Nephron (organoid): ENCODE measurements at regions not wholly inside any gene's neighbourhood (a gene's known extent, or its start where the extent isn't known, plus 50 kb on each side); places are given as distances from the start of the nearest gene placed in this dataset.
"Not testable (repeated sequence)": the region's sequence is repeated elsewhere in the genome, so short reads cannot be mapped to it uniquely, and the experiment has no call there.

ENCODE experiments used
- H3K27ac Mint-ChIP-seq, 3 experiments: 2 replicates each; pipeline ENCODE4 v1.8.0; 2020; ENCODE audit warnings: mixed read lengths in 3 of 3, mild to moderate bottlenecking in 2 of 3, moderate library complexity in 1 of 3
- H3K27me3 Mint-ChIP-seq: 2 replicates; pipeline ENCODE4 v1.8.0; 2021; ENCODE audit warnings: low read depth, mild to moderate bottlenecking, moderate library complexity, mixed read lengths
- H3K36me3 Mint-ChIP-seq: 2 replicates; pipeline ENCODE4 v1.8.0; 2020; ENCODE audit warnings: low read depth, mixed read lengths
- H3K4me1 Mint-ChIP-seq: 2 replicates; pipeline ENCODE4 v1.8.0; 2020; ENCODE audit warnings: mixed read lengths
- H3K4me3 Mint-ChIP-seq, 3 experiments: 2 replicates each; pipeline ENCODE4 v1.8.0; 2020; ENCODE audit warnings: mild to moderate bottlenecking in 3 of 3, mixed read lengths in 3 of 3, moderate library complexity in 2 of 3
- H3K9me3 Mint-ChIP-seq: 2 replicates; pipeline ENCODE4 v1.8.0; 2020; ENCODE audit warnings: mixed read lengths

DNA sequence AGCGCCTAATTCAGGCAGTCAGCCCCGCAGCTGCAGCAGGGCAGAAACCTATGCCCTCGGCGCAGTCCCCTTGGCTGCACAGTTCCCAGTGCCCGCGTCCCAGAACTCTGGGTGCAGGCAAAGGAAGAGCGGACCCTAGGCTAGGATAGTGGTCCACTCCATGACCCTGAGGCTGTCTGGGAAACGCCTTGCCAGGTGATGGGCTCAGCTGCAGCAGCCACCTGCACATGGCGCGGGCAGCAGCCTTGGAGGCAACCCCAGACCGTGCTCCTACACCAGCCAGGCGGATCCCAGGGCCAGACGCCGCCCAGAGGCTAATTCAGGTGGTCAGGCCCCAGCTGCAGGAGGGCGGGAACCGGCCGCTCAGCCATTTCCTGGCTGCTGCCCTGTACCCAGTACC lies 83.0 kb downstream of the POTEC start:
- not testable (repeated sequence) for H3K36me3 Mint-ChIP-seq, H3K27me3 Mint-ChIP-seq, H3K4me3 Mint-ChIP-seq, H3K27ac Mint-ChIP-seq, H3K4me1 Mint-ChIP-seq
- H3K9me3 Mint-ChIP-seq, result peaks cover 28% of the 10 kb centered on the region

DNA sequence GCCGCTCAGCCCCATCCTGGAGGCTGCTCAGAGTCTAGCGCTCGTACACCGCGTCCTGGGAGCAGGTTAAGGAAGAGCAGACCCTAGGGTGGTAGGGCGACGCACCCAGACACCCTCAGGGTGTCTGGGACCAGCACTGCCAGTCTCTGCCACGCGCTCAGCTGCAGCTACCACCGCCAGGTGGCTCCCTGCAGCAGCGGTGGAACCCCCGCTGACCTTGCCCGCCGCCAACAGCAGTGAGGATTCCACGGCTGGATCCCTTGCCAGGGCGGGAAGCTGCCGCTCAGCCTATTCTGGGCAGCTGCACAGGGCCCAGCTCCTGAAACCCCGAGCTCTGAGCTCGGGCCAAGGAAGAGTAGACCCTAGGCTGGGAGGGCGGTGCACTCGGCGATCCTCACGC lies 83.6 kb downstream of the POTEC start:
- H3K9me3 Mint-ChIP-seq, result peaks cover 28% of the 10 kb centered on the region
- H3K4me3 Mint-ChIP-seq, H3K27me3 Mint-ChIP-seq, H3K36me3 Mint-ChIP-seq, H3K27ac Mint-ChIP-seq, H3K4me1 Mint-ChIP-seq: not testable (repeated sequence)

DNA sequence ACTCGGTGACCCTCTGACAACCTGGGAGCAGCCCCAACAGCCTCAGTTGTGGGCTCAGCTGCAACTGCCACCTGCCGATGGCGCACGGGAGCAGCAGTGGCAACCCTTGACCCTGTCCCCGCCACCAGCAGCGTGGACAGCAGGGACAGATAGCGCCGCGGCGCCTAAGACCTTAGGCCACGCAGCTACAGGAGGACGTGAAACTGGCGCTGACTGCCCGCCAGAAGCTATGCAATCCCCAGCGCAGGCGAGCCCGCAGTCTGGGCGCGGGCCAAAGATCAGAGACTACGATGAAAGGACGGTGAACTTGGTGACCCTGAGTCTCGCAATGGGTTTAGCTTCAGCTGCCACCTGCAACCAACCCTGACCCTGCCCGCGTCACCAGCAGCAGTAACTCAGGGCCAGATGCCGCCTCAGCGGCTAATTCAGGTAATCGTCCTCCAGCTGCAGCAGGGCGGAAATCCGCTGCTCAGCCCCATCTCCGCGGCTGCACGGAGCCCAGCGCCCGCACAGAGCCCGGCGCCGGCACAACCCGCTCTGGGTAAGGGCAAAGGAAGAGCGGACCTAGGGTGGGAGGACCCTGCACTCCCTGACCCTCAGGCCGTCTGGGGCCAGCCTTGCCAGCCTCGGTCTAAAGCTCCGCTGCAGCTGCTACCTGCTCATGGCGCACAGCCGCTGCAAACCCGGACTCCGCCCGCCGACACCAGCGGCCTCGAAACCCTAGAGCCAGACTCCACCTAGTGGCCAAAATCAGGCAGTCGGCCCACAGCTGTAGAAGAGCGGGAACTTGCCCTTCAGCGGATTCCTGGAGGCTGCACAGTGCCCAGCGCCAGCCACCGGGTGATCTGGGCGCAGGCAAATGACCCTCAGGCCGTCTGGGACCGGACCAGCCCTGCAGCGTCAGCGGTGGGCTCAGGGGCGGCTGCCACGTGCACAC lies 85.1 kb downstream of the POTEC start:
- not testable (repeated sequence) for H3K27me3 Mint-ChIP-seq, H3K4me1 Mint-ChIP-seq, H3K27ac Mint-ChIP-seq, H3K4me3 Mint-ChIP-seq, H3K36me3 Mint-ChIP-seq
- peaks cover 16% of the 10 kb centered on the region for H3K9me3 Mint-ChIP-seq

DNA sequence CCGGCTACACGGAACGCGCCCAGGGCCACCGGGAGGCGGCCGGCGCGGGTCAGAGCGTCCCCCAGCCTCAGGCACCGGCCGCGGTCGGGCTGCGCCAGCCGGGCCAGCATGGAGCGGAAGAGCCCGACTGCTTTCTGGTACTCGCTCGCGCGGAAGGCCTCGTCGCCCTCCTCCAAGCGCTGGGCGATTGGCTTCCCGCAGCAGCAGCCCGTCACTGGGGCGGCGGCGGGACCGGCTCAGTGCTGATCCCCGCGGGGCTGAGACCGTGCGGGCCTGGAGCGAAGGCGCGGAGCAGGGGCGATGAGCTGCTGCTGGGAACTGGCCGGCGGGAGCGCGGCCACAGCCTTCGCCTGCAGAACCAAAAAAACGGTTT lies 92.8 kb downstream of the POTEC start:
- not testable (repeated sequence) for H3K4me1 Mint-ChIP-seq, H3K27ac Mint-ChIP-seq, H3K4me3 Mint-ChIP-seq, H3K36me3 Mint-ChIP-seq, H3K27me3 Mint-ChIP-seq
- H3K9me3 Mint-ChIP-seq, result peaks cover 15% of the 10 kb centered on the region

DNA sequence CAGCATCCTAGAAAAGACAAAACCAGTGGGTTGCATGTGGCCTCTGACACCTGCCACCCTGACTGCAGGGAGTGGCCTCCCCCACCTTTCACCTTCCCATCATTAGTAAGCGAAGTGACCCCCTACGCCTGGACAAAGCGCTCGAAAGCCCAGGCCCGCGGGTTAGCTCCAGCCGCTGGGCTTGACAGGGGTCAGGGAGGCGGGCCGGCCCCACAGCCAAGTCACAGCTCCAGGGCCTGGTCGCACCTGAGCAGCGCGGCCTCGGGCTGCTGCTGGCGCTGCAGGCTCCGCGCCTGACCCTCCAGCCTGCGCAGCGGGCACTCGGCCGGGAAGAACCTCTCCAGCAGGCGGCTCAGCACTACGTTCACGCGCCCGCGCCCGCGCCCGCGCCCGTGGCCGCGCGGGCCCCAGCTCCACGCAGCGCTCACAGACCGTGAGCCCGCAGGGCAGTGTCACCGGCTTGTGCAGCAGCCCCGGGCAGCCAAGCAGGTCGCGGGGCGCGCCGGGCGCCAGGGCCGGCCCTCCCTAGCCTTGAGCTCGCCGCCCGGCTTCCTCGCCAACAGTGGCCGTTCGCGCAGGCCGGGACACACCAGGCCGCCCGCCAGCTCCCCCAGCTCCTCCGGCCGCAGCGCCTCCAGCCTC lies 93.3 kb downstream of the POTEC start:
- H3K36me3 Mint-ChIP-seq, H3K4me3 Mint-ChIP-seq, H3K4me1 Mint-ChIP-seq, H3K27ac Mint-ChIP-seq, H3K27me3 Mint-ChIP-seq: not testable (repeated sequence)
- peaks cover 15% of the 10 kb centered on the region for H3K9me3 Mint-ChIP-seq

DNA sequence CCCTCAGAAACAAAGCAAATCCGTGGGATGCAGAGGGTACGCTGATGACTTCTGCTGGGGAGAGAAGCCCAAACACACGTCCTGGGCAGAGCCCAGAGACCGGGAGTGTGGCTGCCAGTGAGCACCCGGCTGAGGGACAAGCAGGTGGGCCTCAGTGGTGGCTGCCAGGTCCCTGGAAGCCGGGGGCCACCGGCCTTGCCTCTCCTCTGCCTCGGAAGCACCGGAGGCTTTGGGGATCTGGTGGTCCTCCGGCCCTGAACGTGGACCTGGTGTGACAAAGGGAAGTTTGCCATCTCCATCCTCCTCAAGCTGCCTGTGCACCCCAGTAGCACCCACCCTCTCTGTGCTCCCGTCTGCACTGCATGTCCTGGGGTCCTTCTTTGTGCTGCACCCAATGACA lies 94.3 kb downstream of the POTEC start:
- H3K27me3 Mint-ChIP-seq, H3K36me3 Mint-ChIP-seq, H3K4me1 Mint-ChIP-seq, H3K27ac Mint-ChIP-seq, H3K4me3 Mint-ChIP-seq: not testable (repeated sequence)
- H3K9me3 Mint-ChIP-seq, result peaks cover 15% of the 10 kb centered on the region

DNA sequence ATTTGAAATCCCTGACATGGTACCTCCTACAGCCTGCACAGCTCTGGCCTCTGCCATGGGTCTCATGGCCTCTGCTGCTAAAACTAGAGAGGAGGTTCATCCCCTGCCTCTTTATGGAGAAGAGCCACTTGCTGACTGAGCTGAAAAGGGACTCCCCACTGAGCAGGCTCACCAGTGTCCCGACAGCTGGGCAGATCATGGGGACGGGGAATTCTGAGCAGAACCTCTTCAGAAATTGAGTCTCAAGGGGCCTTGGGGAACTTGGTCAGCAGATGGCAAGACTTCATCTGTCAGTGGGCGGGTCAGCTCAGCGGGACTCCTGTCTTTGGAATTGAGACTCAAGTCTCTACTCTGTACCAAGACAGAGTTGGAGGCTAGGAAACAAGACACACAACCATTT lies 95.7 kb downstream of the POTEC start:
- not testable (repeated sequence) for H3K4me1 Mint-ChIP-seq, H3K36me3 Mint-ChIP-seq, H3K27ac Mint-ChIP-seq, H3K4me3 Mint-ChIP-seq, H3K27me3 Mint-ChIP-seq
- peaks cover 15% of the 10 kb centered on the region for H3K9me3 Mint-ChIP-seq

DNA sequence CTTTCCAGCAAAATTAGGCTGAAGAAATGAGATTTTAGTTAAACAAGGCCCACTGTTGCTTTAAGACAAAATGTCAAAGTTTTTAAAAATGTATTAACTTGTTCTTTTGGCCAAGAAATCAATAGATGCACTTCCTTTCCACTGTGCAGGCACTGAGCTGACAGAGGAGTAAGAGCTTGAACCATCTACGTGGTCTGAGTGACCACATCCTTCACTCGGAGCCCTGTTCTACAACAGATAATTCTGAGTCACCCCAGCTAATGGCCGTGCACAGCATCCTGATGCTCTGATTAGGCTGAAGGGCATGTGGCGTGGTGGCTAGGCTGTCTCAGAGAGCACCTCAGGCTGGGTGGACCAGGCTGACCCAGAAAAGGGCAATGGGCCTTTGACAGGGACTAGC lies 107.9 kb downstream of the POTEC start:
- H3K36me3 Mint-ChIP-seq, H3K27ac Mint-ChIP-seq, H3K4me1 Mint-ChIP-seq, H3K4me3 Mint-ChIP-seq, H3K27me3 Mint-ChIP-seq: not testable (repeated sequence)
- peaks cover 26% of the 10 kb centered on the region for H3K9me3 Mint-ChIP-seq

DNA sequence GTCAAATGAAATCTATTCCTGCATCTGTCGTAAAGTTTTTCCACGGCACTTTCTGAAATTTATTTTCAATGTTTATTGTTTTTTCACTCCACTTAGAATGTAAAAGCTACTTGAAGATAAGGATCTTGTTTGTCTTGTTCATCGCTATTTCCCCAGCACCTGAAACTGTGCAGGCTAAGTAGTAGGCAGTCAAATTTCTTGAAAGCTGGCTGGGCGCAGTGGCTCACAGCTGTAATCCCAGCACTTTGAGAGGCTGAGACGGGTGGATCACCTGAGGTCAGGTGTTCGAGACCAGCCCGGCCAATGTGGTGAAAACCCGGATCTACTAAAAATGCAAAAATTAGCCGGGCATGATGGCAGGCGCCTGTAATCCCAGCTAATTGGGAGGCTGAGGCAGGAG lies 111.0 kb downstream of the POTEC start:
- H3K4me3 Mint-ChIP-seq, H3K27me3 Mint-ChIP-seq, H3K27ac Mint-ChIP-seq, H3K4me1 Mint-ChIP-seq, H3K36me3 Mint-ChIP-seq: not testable (repeated sequence)
- H3K9me3 Mint-ChIP-seq, result peaks cover 26% of the 10 kb centered on the region

DNA sequence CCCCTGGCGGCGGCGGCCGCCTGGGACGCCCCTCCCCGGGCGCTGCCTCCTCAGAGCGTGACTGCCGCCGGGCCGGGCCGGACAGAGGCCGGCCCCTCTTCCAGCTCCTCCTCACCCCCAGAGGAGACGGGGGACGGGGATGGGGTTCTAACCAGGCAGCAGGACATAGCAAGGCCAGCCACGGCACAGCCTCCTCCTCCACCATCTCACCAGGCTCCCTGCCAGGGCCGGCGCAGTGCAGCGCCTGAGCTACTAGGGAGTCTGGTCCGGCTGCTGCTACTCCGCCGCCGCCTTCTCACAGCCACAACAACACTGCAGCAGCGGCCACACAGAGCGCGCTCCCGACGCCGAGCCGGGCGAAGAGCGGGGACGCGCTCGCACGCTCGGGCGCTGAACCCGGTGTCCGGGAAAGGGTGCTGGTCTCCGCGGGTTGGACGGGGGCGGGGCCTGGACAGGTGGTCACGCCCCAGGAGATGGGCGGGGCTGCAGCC lies 112.3 kb downstream of the POTEC start:
- H3K9me3 Mint-ChIP-seq, result peaks cover 27% of the 10 kb centered on the region
- not testable (repeated sequence) for H3K4me3 Mint-ChIP-seq, H3K4me1 Mint-ChIP-seq, H3K27ac Mint-ChIP-seq, H3K36me3 Mint-ChIP-seq, H3K27me3 Mint-ChIP-seq

DNA sequence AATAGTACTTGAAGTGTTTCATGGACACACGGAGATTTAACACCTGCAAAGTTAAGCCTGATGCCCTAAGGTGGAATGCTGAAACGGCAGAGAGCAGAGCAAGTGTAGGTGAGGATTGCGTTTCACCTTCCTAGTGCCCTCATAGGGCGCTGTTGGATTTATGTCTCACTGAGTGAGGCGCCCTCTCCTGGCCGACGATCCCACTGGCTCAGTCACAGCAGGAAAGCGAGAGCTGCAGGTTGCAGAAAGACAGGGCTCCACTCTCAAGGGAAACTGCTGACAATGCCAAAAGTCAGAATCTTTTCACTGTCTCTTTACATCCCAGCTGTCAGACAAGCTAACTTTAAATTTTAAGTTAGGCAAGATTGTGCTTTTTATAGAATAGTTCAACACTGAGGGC lies 127.6 kb downstream of the POTEC start:
- H3K9me3 Mint-ChIP-seq, result peaks cover 14% of the 10 kb centered on the region
- H3K27me3 Mint-ChIP-seq, H3K4me3 Mint-ChIP-seq, H3K27ac Mint-ChIP-seq, H3K36me3 Mint-ChIP-seq, H3K4me1 Mint-ChIP-seq: not testable (repeated sequence)

DNA sequence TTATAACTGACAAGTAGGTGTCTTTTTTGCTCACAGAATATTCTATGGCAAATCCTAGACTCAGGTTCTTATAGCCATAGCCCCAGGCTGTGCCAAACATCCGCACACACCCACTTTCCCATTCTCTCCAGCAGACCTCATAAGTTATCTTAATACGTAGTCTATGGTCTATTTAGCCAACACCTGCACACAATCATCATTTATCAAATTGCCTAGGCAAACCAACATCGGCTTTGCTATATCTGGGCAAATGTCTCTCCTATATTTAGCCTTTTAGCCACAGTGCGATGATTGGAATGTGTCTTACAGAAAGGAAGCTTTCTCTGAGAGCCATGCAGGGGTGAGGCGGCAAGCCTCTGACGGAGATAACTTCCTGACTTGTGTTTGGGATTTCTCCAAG lies 128.0 kb downstream of the POTEC start:
- not testable (repeated sequence) for H3K4me1 Mint-ChIP-seq, H3K36me3 Mint-ChIP-seq, H3K27ac Mint-ChIP-seq, H3K4me3 Mint-ChIP-seq, H3K27me3 Mint-ChIP-seq
- H3K9me3 Mint-ChIP-seq, result peaks cover 14% of the 10 kb centered on the region

DNA sequence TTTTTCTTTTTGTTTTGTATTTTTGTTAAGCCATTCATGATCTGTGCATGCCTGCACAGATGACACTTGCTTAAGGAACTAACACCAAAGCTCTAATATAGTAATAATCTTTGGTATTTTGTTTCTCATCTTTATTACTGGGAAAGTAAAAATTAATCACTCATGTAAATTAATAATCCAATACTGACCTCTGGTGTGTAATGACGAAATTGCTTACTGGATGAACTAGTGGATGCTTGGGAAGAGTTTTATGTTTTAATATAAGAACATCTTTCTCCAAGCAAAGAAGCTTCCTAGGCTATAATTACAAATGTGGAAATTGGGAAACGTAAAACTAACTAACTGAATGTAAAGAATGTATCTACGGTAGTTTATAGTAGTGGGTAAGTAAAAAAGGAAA lies 147.9 kb downstream of the POTEC start:
- H3K27ac Mint-ChIP-seq, H3K36me3 Mint-ChIP-seq, H3K4me1 Mint-ChIP-seq, H3K27me3 Mint-ChIP-seq, H3K4me3 Mint-ChIP-seq: not testable (repeated sequence)
- H3K9me3 Mint-ChIP-seq, result peaks cover 22% of the 10 kb centered on the region

DNA sequence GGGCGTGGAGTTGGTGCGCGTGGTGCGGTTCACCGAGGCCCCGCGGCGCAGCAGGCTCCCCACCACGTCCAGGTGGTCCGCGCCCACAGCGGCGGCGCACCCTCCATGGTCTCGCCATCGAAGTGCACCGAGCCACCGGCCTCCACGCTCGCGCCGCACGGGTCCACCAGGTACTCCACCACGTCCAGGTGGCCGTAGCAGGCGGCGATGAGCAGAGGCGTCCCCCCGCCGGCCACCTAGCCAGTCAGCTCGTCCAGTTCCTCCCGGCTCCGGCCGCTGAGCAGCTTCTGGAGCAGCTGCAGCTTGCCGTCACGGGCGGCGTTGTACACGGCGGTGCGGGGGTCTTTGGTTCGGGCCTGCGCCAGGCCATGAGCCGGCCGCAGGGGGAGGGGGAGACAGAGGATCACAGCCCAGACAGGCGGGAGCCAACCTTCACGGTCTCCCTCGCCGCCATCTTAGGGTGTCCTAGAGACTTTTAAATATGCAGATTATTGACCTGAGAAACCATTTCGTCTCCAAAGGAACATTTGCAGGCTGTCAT lies 149.8 kb downstream of the POTEC start:
- H3K27ac Mint-ChIP-seq, H3K27me3 Mint-ChIP-seq, H3K4me1 Mint-ChIP-seq, H3K4me3 Mint-ChIP-seq, H3K36me3 Mint-ChIP-seq: not testable (repeated sequence)
- H3K9me3 Mint-ChIP-seq, result peaks cover 20% of the 10 kb centered on the region

DNA sequence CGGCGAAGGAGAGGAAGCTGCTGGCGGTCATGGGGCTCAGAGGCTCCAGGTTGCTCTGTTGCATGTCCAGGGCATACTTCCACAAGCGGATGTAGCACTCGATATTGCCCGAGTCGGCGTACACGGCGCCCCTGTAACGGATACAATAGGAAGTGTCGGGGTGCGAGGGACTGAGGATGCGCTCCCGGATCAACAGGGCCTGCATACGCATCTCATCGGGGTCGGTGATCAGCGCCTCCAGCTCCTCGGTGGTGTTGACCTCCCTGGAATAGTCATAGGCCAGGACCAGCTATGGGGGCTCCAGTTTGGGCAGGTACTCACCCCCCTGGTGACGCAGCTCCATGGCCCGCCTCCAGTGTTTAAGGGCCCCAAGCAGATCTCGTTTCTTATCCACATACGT lies 150.8 kb downstream of the POTEC start:
- H3K4me1 Mint-ChIP-seq, H3K36me3 Mint-ChIP-seq, H3K4me3 Mint-ChIP-seq, H3K27ac Mint-ChIP-seq, H3K27me3 Mint-ChIP-seq: not testable (repeated sequence)
- peaks cover 12% of the 10 kb centered on the region for H3K9me3 Mint-ChIP-seq
